ENCODE measurements at regions not wholly inside any gene's neighbourhood (a gene's known extent, or its start where the extent isn't known, plus 50 kb on each side); places are given as distances from the start of the nearest gene placed in this dataset.

GRCh38 chr5:161134083-161134482, 282.1 kb upstream of the ATP10B start:
- DNase-seq (ENCODE audit: low read depth, low spot score): no peak

DNA sequence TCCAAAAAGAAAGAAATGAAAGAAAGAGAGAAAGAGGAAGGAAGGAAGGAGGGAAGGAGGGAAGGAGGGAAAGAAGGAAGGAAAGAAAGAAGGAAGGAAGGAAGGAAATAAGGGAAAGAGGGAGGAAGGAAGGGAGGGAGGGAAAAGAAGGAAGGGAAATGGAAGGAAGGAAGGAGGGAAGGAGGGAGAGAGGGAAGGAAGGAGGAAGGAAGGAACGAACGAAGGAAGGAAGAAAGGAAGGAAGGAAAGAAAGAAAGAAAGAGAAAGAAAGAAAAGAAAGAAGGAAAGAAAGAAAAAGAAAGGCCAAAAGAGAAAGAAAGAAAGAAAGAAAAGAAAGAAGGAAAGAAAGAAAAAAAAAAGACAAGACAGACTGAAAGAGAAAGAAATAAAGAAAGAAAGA, 263.9 kb upstream of the ATP10B start:
- DNase-seq (ENCODE audit: low read depth, low spot score): no peak

- DNase-seq (ENCODE audit: low read depth, low spot score): no peak
Observed at GRCh38 chr5:161112371-161112770, 260.4 kb upstream of the ATP10B start.

- peak; percentile 33 for DNase-seq (ENCODE audit: low read depth, low spot score)
Observed at GRCh38 chr5:161105525-161105924, 253.5 kb upstream of the ATP10B start.

GRCh38 chr5:161098516-161098915, 246.5 kb upstream of the ATP10B start:
- DNase-seq (ENCODE audit: low read depth, low spot score): no peak

DNA sequence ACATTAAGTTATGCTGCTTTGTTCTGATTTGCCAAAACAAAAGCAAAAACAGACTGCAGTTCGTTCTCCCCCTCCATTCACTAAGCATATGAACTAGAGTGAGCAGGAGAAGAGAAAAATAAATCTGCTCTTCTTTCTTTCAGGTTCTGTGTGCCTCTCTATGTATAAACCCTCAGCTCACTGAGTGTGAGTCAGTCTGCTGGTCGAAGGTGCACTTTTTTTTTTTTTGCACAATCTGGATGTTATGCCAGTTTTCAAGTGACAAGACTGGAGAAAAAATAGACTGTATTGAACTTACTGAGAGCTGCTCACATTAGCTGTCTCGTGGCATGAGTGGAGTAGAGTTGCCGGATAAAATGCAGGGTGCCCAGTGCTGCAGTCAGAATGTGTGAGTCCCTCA, 244.6 kb upstream of the ATP10B start:
- DNase-seq (ENCODE audit: low read depth, low spot score): no peak

DNA sequence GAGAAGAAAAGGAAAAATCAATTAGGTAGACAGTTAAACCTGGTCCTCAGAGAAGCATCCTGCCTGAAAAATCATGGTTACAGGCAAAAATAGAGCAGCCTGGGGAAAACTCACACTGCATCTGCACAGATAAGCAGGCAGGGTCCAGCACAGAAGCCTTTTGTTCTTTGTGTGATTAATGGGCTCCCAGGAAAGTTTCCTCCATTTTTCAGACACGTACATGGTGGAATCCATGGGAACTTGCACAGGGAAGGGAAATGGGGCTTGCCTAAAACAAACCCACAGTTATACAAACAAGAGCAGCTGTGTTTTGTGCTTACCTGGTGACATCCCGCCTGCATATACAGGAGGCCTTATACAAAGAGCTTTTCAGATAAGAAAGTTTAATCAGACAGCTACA, 243.9 kb upstream of the ATP10B start:
- DNase-seq (ENCODE audit: low read depth, low spot score): no peak

- DNase-seq (ENCODE audit: low read depth, low spot score): peak; percentile 45
Observed at GRCh38 chr5:161094411-161094810, 242.4 kb upstream of the ATP10B start.

GRCh38 chr5:161093100-161093499, 241.1 kb upstream of the ATP10B start:
- no peak for DNase-seq (ENCODE audit: low read depth, low spot score)

DNA sequence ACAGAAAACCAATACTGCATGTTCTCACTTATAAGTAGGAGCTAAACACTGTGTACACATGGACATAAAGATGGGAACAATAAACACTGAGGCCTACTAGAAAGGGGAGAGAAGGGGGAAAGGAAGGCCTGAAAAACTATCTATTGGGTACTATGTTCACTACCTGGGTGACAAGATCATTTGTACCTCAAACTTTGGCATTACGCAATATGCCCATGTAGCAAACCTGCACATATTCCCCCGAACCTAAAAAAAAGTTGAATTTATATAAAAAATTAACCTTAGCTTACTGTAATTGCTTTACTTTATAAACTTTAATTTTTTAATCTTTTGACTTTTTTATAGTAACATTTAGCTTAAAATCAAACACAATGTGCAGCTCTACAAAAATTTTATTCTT, 237.6 kb upstream of the ATP10B start:
- DNase-seq (ENCODE audit: low read depth, low spot score): no peak

- DNase-seq (ENCODE audit: low read depth, low spot score): no peak
Observed at GRCh38 chr5:161086461-161086860, 234.4 kb upstream of the ATP10B start.

GRCh38 chr5:161085056-161085455, 233.0 kb upstream of the ATP10B start:
- DNase-seq (ENCODE audit: low read depth, low spot score): no peak

DNA sequence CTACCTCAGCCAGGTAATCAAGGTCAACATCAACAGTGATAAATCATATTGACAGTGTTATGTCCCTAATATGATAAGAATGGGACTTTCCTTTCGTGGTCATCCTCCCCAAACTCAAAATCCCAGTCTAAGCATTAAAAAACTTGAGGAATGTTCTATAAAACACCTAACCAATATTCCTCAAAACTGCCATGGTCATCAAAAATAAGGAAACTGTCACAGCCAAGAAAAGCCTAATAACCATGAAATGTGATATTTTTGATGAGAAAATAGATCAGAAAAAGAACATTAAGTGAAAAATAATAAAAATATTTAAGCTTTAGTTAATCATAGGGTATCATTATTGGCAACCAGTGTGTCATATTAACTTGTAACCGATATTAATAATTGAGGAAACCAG, 232.1 kb upstream of the ATP10B start:
- DNase-seq (ENCODE audit: low read depth, low spot score): no peak

- DNase-seq (ENCODE audit: low read depth, low spot score): no peak
Observed at GRCh38 chr5:161078793-161079192, 226.8 kb upstream of the ATP10B start.

DNA sequence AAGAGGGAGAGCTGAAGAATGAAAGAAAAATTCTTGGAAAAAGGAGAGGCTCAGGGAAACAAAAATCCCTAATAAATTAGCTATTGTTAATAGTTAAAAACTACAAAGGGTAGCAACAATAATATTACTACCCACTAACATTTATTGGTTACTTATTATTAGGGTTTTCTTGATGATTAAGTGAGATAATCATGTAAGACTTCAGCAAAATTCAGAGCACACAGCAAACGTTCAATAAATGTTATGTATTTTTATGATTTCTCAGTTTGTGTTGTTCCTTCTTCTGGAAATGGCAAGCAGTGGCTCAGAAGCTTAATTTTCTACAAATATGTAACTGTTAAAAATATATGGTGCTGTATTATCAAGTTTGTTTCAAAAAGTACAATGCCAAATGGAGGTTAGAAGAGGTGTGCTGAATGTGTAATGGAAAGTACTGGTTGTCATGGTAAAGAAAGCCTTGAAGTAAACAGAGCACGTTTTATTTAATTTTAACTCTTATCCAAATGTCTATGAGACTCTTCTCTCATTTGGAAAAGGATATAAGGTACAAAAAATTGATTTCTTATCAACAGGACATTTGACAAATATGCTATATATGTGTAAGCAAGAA, 226.0 kb upstream of the ATP10B start:
- no peak for DNase-seq (ENCODE audit: low read depth, low spot score)

GRCh38 chr5:161077496-161077895, 225.5 kb upstream of the ATP10B start:
- DNase-seq (ENCODE audit: low read depth, low spot score): no peak

DNA sequence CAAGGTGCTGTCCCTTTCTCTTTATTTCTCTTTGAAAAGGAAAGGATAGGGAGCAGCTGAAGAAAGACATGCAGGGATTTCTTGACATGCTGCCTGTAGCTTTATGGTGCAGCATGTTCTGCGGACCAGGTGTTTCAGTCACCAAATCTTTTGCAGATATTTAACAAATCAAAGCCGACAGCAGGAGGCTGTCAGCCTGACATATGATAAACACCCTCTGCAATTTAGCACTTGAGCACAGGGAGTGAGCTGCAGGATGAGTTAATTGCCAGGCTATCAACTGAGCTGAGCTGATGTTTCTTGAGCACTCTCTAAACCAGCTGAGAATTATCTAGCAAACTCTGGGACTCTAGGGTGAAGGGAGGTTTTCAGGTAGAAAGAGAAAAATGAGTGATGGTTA, 212.8 kb upstream of the ATP10B start:
- no peak for DNase-seq (ENCODE audit: low read depth, low spot score)

DNA sequence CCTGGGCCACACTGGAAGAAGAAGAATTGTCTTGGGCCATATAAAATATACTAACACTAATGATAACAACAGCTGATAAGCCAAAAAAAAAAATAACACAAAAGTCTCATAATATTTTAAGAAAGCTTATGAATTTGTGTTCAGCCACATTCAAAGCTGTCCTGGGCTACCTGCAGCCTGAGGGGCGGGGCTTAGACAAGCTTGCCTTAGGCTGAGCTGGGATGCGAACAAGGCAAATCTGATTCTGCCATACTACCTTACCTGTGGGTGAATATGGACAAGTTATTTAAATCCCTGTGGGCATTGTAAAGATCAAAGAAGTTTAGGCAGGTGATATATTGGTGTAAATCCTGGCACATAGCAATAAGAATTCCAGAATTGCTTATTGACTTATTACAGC, 212.3 kb upstream of the ATP10B start:
- no peak for DNase-seq (ENCODE audit: low read depth, low spot score)

- DNase-seq (ENCODE audit: low read depth, low spot score): no peak
Observed at GRCh38 chr5:161058781-161059180, 206.8 kb upstream of the ATP10B start.

DNA sequence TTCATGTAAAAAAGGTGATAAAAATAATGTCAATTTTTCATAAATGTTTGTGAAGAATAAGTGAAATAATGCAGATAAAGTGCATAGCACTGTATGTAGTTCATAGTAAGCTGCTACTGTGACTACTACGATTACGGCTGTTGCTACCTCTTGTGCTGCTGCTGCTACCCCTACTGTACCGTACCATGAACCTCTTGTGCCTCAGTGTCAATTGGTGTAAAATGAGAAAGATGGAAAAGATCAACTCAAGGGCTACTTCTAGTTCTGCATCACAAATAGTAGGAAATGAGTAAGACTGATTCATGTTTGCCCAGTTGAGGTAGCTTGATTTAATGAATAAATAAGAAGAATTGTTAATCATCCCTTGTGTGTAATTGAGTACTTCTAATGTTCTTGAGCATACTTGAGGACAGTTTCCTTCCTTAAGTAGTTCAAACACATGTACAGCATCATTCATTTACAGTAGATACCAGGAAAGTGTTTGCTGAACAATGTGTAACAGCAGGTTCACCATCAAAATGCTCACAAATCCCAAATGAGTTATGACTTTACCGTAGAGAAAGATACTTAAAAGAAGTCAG, 200.0 kb upstream of the ATP10B start:
- DNase-seq (ENCODE audit: low read depth, low spot score): no peak

DNA sequence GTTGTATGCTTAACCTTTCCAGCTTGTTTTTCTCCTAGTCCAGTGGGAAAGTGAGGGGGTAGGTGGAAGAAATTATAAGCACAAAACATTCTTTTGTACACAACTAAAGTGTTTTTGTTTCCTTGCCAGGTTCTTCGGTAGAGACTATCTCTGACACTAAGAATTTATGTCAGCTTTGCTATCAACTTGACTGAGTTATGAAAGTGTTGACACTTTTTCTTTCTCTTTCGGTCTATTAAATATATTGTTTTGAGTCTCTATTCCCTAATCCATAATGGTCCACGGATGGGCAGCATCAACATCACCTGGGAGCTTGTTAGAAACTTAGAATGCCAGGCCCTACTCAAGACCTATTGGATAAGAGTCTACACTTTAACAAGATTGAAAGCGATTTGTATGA, 195.0 kb upstream of the ATP10B start:
- DNase-seq (ENCODE audit: low read depth, low spot score): no peak

- DNase-seq (ENCODE audit: low read depth, low spot score): no peak
Observed at GRCh38 chr5:161042862-161043261, 190.9 kb upstream of the ATP10B start.

- DNase-seq (ENCODE audit: low read depth, low spot score): no peak
Observed at GRCh38 chr5:161042443-161042842, 190.4 kb upstream of the ATP10B start.

DNA sequence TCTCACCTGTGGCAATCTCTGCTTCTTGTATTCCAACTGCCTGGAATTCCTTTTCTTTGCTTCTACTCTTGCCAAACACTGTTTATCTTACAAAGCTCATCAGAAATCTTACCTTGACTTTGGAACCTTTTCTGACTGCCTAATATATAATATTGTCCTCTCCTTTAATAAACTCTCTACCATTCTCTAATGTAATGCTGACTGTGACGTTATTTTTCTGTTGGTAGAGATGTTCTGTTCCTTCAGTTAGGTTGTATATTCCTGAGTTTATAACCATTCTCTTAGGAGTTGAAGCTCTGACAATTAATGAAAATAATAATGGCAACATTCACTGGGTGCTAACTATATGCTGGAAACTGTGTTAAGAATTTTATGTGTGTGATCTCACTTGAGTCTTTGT, 188.8 kb upstream of the ATP10B start:
- DNase-seq (ENCODE audit: low read depth, low spot score): no peak

Data from astrocyte of the hippocampus (primary cell).